Sigmoid colon (tissue), 4 donors: ENCODE measurements at regions not wholly inside any gene's neighbourhood (a gene's known extent, or its start where the extent isn't known, plus 50 kb on each side); places are given as distances from the start of the nearest gene placed in this dataset.

Experiments used
- CTCF ChIP-seq, 4 experiments: fragments of 450-650 bp in 3 of 4; fragments of 200-600 bp in 1 of 4; IDR thresholded peaks; one replicate each; pipeline ENCODE4 v1.5.1; 2016 to 2019; ENCODE audit warnings: antibody characterized with exemption in 4 of 4, mild to moderate bottlenecking in 3 of 4, moderate library complexity in 2 of 4
- EP300 ChIP-seq, 4 donors: sonication (generic); formaldehyde crosslinking; IDR thresholded peaks; one replicate each; pipeline ENCODE4 v1.6.1; 2017; ENCODE audit warnings: antibody characterized with exemption in 4 of 4
- POLR2A ChIP-seq, 2 donors: fragments of 450-650 bp; IDR thresholded peaks; one replicate each; pipeline ENCODE4 v1.6.1; 2016; ENCODE audit warnings: antibody characterized with exemption in 2 of 2, mild to moderate bottlenecking in 2 of 2, moderate library complexity in 2 of 2
- POLR2AphosphoS5 ChIP-seq, 4 donors: sonication (generic); formaldehyde crosslinking; IDR thresholded peaks; one replicate each; pipeline ENCODE4 v1.6.1; 2017; ENCODE audit warnings: antibody characterized with exemption in 4 of 4

- TF ChIP-seq CTCF (IDR thresholded peaks at IDR 0.05): no peak
- no peak for TF ChIP-seq POLR2AphosphoS5 (IDR thresholded peaks at IDR 0.05)
- TF ChIP-seq POLR2A (IDR thresholded peaks at IDR 0.05): no peak
- TF ChIP-seq EP300 (IDR thresholded peaks at IDR 0.05): no peak
These were observed 965.2 kb upstream of the FANCL start for GRCh38 chr2:59206361-59206760.
